ENCODE measurements at regions not wholly inside any gene's neighbourhood (a gene's known extent, or its start where the extent isn't known, plus 50 kb on each side); places are given as distances from the start of the nearest gene placed in this dataset.

GRCh38 chr6:149252622-149253021, 64.9 kb upstream of the TAB2 start:
- Histone ChIP-seq H3K9me2 (replicated peaks; ENCODE audit: insufficient read depth, low read length) (no peaks in the 10 kb centered on the region), H3K9me3 (ENCODE audit: insufficient read depth, low read length) (no peaks in the 10 kb centered on the region), H3K4me3 (ENCODE audit: insufficient read depth, low read length, poor library complexity, severe bottlenecking) (no peak overlapping the region), H3K9ac (ENCODE audit: low read length) (no peak overlapping the region), H3K36me3 (ENCODE audit: low read length) (no peaks in the 10 kb centered on the region), H3K27ac (ENCODE audit: low read depth, low read length) (no peak overlapping the region), H3K4me2 (ENCODE audit: low read depth, low read length, poor library complexity, severe bottlenecking) (no peak overlapping the region), H4K20me1 (ENCODE audit: low read depth, low read length) (no peaks in the 10 kb centered on the region), H3K27me3 (ENCODE audit: low read length) (no peaks in the 10 kb centered on the region), H2AFZ (ENCODE audit: low read depth, low read length, severe bottlenecking) (no peak overlapping the region), H3K79me2 (ENCODE audit: insufficient read depth, low read length) (no peaks in the 10 kb centered on the region), H3F3A (ENCODE audit: insufficient read depth) (no peaks in the 10 kb centered on the region)
- TF ChIP-seq CTCF (IDR thresholded peaks at IDR 0.05; ENCODE audit: insufficient read depth, low read length, poor library complexity, severe bottlenecking) (no peak), EZH2phosphoT487 (conservative IDR thresholded peaks at IDR 0.05; ENCODE audit: low read length) (no peak)

GRCh38 chr6:149254253-149254652, 63.3 kb upstream of the TAB2 start:
- H3K9me2 ChIP-seq (replicated peaks; ENCODE audit: insufficient read depth, low read length) = no peaks in the 10 kb centered on the region
- H3F3A ChIP-seq (ENCODE audit: insufficient read depth) = no peaks in the 10 kb centered on the region
- TF ChIP-seq CTCF (IDR thresholded peaks at IDR 0.05; ENCODE audit: insufficient read depth, low read length, poor library complexity, severe bottlenecking) = no peak
- TF ChIP-seq EZH2phosphoT487 (conservative IDR thresholded peaks at IDR 0.05; ENCODE audit: low read length) = no peak
- H2AFZ ChIP-seq (ENCODE audit: low read depth, low read length, severe bottlenecking) = no peak overlapping the region
- H3K36me3 ChIP-seq (ENCODE audit: low read length) = no peaks in the 10 kb centered on the region
- no peaks in the 10 kb centered on the region for H4K20me1 ChIP-seq (ENCODE audit: low read depth, low read length)
- no peak overlapping the region for H3K9ac ChIP-seq (ENCODE audit: low read length)
- H3K27ac ChIP-seq (ENCODE audit: low read depth, low read length) = no peak overlapping the region
- no peaks in the 10 kb centered on the region for H3K79me2 ChIP-seq (ENCODE audit: insufficient read depth, low read length)
- no peaks in the 10 kb centered on the region for H3K27me3 ChIP-seq (ENCODE audit: low read length)
- H3K4me2 ChIP-seq (ENCODE audit: low read depth, low read length, poor library complexity, severe bottlenecking) = no peak overlapping the region
- no peak overlapping the region for H3K4me3 ChIP-seq (ENCODE audit: insufficient read depth, low read length, poor library complexity, severe bottlenecking)
- H3K9me3 ChIP-seq (ENCODE audit: insufficient read depth, low read length) = no peaks in the 10 kb centered on the region

- H4K20me1 ChIP-seq (ENCODE audit: low read depth, low read length) = no peaks in the 10 kb centered on the region
- no peaks in the 10 kb centered on the region for H3F3A ChIP-seq (ENCODE audit: insufficient read depth)
- no peak overlapping the region for H3K4me2 ChIP-seq (ENCODE audit: low read depth, low read length, poor library complexity, severe bottlenecking)
- H3K9me2 ChIP-seq (replicated peaks; ENCODE audit: insufficient read depth, low read length) = no peaks in the 10 kb centered on the region
- no peaks in the 10 kb centered on the region for H3K36me3 ChIP-seq (ENCODE audit: low read length)
- no peak overlapping the region for H3K4me3 ChIP-seq (ENCODE audit: insufficient read depth, low read length, poor library complexity, severe bottlenecking)
- no peaks in the 10 kb centered on the region for H3K27me3 ChIP-seq (ENCODE audit: low read length)
- H3K79me2 ChIP-seq (ENCODE audit: insufficient read depth, low read length) = no peaks in the 10 kb centered on the region
- H3K27ac ChIP-seq (ENCODE audit: low read depth, low read length) = no peak overlapping the region
- no peak overlapping the region for H3K9ac ChIP-seq (ENCODE audit: low read length)
- H2AFZ ChIP-seq (ENCODE audit: low read depth, low read length, severe bottlenecking) = no peak overlapping the region
- TF ChIP-seq EZH2phosphoT487 (conservative IDR thresholded peaks at IDR 0.05; ENCODE audit: low read length) (no peak), CTCF (IDR thresholded peaks at IDR 0.05; ENCODE audit: insufficient read depth, low read length, poor library complexity, severe bottlenecking) (no peak)
- H3K9me3 ChIP-seq (ENCODE audit: insufficient read depth, low read length) = no peaks in the 10 kb centered on the region
These were observed 57.8 kb upstream of the TAB2 start for GRCh38 chr6:149259753-149260152.

Data from SU-DHL-6 (cell line).